ENCODE measurements at regions not wholly inside any gene's neighbourhood (a gene's known extent, or its start where the extent isn't known, plus 50 kb on each side); places are given as distances from the start of the nearest gene placed in this dataset.

DNA sequence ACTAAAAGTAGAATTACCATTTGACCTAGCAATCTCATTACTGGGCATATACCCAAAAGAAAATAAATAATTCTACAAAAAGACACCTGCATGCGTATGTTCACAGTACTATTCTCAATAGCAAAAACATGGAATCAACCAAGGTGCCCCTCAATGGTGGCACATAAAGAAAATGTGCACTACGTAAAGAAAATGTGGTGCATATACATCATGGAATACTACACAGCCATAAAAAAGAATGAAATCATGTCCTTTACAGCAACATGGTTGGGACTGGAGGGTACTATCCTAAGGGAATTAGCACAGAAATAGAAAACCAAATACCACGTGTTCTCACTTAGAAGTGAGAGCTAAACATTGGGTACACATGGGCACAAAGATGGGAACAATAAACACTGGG, 250.7 kb upstream of the TNP1 start:
- no peak for FAIRE-seq

DNA sequence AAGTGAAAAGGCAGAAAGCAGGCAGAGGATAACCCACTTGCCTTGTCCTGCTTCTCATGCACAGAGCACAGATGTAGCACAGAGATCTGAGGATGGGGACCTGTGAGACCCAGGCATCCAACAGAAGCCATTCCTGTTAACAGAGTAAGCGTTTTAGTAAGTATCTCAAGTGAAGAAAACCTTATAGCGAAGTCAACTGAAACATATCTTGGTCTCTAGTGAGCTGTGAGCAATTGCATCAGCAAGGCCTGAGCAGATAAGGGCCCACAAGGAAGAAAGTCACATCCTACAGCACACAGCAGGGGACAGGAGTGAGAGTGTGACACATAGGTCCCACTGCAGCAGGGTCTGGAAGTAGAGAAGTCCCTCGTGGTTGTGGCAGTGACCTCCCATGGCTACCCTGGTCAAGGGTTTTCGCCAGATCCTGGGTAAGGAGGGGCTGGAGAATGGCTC, 248.7 kb upstream of the TNP1 start:
- no peak overlapping the region for H3K4me3 ChIP-seq (ENCODE audit: low read depth, low read length)
- H3K36me3 ChIP-seq (ENCODE audit: control insufficient read depth, insufficient read depth, low read length), result no peaks in the 10 kb centered on the region
- TF ChIP-seq, protein P1, sequence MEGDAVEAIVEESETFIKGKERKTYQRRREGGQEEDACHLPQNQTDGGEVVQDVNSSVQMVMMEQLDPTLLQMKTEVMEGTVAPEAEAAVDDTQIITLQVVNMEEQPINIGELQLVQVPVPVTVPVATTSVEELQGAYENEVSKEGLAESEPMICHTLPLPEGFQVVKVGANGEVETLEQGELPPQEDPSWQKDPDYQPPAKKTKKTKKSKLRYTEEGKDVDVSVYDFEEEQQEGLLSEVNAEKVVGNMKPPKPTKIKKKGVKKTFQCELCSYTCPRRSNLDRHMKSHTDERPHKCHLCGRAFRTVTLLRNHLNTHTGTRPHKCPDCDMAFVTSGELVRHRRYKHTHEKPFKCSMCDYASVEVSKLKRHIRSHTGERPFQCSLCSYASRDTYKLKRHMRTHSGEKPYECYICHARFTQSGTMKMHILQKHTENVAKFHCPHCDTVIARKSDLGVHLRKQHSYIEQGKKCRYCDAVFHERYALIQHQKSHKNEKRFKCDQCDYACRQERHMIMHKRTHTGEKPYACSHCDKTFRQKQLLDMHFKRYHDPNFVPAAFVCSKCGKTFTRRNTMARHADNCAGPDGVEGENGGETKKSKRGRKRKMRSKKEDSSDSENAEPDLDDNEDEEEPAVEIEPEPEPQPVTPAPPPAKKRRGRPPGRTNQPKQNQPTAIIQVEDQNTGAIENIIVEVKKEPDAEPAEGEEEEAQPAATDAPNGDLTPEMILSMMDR (IDR thresholded peaks at IDR 0.05; ENCODE audit: insufficient read depth, low read length, severe bottlenecking), result no peak
- no peak for DNase-seq (ENCODE audit: low read depth)
- FAIRE-seq, result no peak
- H3K27me3 ChIP-seq (ENCODE audit: control insufficient read depth, insufficient read depth, low read length), result no peaks in the 10 kb centered on the region

More for the DNA sequence above, 250.7 kb upstream of the TNP1 start:
- H3K36me3 ChIP-seq (ENCODE audit: control insufficient read depth, insufficient read depth, low read length), result no peaks in the 10 kb centered on the region
- TF ChIP-seq, protein P1 (IDR thresholded peaks at IDR 0.05; ENCODE audit: insufficient read depth, low read length, severe bottlenecking), result no peak
- no peak overlapping the region for H3K4me3 ChIP-seq (ENCODE audit: low read depth, low read length)
- no peaks in the 10 kb centered on the region for H3K27me3 ChIP-seq (ENCODE audit: control insufficient read depth, insufficient read depth, low read length)
- no peak for DNase-seq (ENCODE audit: low read depth)

DNA sequence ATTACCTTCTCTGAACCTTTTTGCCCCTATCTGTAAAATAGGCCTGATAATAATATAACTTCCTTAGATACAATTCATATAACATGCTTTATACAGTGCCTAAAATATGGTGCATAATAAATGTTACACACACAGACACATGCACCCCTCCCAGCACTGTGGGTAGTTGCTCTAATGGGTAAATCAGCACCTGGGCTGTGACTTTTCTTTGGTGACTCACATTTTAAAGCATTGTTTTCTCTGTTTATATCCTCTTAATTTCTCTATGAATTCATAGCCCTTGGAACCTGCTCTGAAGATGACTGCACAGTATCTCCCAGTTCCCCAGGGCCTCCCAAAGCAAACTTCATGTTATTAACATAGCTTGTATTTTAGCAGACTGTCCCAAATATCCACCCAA, 248.2 kb upstream of the TNP1 start:
- Histone ChIP-seq H3K4me3 (ENCODE audit: low read depth, low read length) (no peak overlapping the region), H3K27me3 (ENCODE audit: control insufficient read depth, insufficient read depth, low read length) (no peaks in the 10 kb centered on the region), H3K36me3 (ENCODE audit: control insufficient read depth, insufficient read depth, low read length) (no peaks in the 10 kb centered on the region)
- TF ChIP-seq, protein P1 (IDR thresholded peaks at IDR 0.05; ENCODE audit: insufficient read depth, low read length, severe bottlenecking), result no peak
- FAIRE-seq, result no peak
- DNase-seq (ENCODE audit: low read depth), result peak; percentile 59

DNA sequence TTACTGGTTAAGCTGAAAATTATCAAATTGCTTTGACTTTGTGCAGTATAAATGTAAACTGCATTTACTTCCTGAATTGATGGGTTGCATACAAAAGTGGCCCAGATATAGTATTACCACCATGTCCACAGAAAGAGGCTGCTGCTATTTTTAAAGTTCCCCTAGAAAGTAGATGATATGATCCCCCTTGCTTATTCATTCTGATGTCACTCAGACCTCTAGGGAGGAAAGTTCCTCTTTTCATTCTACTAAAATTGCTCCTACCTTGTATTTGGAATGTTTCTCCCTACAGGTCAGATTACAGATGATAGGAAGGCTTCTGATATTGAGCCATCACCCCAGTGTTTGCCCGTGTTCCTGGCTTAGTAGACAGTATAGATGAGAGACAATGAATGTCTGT, 247.6 kb upstream of the TNP1 start:
- no peaks in the 10 kb centered on the region for H3K36me3 ChIP-seq (ENCODE audit: control insufficient read depth, insufficient read depth, low read length)
- FAIRE-seq (no peak), DNase-seq (ENCODE audit: low read depth) (no peak)
- no peak overlapping the region for H3K4me3 ChIP-seq (ENCODE audit: low read depth, low read length)
- TF ChIP-seq, protein P1 (IDR thresholded peaks at IDR 0.05; ENCODE audit: insufficient read depth, low read length, severe bottlenecking), result no peak
- no peaks in the 10 kb centered on the region for H3K27me3 ChIP-seq (ENCODE audit: control insufficient read depth, insufficient read depth, low read length)

DNA sequence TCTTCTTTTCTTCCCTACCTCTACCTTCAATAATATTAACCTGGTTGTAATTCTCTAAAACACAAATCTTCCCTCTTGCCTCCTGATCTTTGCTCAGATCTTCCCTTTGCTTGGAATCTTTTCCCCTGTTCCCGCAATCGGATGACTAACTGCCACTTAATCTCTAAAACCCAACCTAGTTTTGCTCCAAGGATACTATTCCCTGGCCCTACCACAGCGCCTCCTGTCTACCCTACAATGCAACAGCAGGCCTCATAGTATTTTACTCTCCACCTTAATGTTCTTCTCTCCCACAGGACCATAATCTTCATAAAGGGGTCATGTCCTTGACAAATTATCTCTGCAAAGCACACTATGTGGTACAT, 246.8 kb upstream of the TNP1 start:
- no peaks in the 10 kb centered on the region for H3K36me3 ChIP-seq (ENCODE audit: control insufficient read depth, insufficient read depth, low read length)
- no peak overlapping the region for H3K4me3 ChIP-seq (ENCODE audit: low read depth, low read length)
- no peaks in the 10 kb centered on the region for H3K27me3 ChIP-seq (ENCODE audit: control insufficient read depth, insufficient read depth, low read length)
- DNase-seq (ENCODE audit: low read depth) (peak; percentile 54), FAIRE-seq (no peak)
- TF ChIP-seq, protein P1 (IDR thresholded peaks at IDR 0.05; ENCODE audit: insufficient read depth, low read length, severe bottlenecking), result peak; percentile 57

All from bronchial epithelial cell (primary cell).